ENCODE measurements at regions not wholly inside any gene's neighbourhood (a gene's known extent, or its start where the extent isn't known, plus 50 kb on each side); places are given as distances from the start of the nearest gene placed in this dataset.

DNA sequence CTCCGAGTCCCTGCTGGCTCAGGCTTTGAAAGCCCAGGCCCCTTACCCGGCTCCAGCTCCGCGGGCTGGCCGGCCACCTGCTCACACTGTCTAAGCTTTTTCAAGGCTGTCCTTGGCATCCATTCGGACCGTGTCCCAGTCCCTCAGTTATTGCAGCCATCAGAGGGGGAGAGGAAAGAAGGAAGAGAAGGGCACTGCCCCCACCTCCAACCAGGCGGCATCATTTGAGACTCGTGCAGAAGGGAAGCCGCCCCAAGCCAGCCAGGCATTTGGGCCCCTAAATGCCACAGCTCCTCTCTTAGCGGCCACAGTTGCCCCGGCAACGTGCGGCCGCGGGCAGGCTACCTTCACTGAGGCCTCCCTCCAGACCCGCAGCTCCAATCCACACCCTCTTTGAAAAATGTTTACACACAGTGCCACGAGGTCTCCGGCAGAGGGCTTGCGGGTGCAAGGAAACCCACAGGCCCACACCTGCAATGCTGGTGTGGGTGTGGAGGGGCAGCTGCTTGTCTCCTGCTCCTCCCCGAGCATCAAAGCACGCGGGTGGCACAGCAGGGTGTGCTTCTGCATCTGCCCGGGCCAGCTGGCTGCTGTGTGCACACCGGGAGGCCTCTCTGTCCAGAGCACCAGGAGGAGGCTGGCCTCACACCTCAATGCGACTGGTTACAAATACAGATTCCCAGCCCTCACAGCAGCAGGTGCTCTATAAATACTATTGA, 124.4 kb downstream of the CTTN start:
- no peak for DNase-seq

DNA sequence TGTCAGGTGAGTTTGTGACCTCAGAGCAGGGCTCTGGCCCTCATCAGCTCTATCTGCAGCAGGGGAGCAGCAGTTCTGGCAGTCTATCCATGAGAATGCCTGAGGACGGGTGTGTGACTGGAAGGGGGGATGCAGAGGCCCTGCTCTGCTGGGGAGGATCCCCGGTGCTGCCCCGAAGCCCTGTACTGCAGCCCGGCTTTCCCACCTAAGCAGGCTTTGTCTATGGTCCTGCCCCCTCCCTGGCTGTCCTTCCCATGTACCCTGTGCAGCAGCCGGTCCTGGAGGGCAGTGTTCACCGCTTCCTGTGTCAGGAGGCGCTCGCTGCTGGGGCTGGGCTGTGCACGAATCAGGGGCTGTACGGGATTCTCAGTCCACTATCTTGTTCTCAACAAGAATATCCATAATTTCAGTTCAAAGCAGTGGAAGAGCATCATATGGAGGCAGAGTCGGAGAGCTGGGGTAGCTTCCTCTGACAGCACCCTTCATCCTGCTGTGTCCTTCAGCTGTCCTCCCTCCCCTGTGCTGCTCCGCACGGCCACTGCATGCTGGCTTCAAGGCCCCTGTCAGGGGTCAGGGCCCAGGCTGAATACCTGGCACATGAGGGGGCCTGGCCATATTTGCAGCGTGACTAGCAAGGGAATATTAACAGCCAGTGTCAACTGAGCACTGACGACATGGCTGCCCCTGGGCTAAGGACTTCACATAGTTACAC, 125.2 kb downstream of the CTTN start:
- no peak for DNase-seq

DNA sequence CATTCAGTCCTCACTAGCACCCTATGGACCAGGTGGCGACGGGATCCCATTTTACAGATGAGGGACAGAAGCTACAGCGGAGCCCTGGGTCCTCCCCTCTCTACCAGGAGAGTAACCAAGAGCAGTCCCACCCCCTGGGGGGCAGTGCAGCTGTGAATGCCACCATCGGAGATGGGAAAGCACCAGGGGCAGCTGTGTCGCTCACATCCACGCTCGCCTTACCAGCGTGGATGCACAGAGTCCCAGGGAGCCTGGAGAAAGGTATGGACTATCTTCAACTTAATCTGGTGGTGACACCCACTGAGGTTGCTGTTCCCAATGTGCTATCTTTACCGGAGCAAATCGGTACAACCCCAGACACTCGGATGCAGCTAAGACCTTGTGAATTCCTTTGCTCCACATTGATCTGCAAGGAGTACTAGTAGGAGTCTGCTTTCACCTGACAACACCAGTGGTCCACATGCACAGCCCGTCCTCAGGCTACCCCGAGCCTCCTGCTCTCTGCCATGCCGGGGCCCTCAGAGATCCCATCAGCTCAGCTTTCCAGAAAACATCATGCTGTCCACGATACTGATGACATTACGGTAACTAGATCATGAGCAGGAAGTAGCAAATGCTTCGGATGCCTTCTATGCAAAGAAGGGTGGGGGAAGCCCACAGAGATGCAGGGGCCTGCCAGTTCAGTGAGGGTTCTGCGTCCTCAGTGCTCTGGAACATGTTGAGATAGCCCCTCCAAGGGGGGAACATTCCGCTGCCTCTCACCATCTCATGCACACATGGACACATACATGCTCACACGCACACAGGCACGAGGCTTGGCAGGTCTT, 126.0 kb downstream of the CTTN start:
- no peak for DNase-seq

DNA sequence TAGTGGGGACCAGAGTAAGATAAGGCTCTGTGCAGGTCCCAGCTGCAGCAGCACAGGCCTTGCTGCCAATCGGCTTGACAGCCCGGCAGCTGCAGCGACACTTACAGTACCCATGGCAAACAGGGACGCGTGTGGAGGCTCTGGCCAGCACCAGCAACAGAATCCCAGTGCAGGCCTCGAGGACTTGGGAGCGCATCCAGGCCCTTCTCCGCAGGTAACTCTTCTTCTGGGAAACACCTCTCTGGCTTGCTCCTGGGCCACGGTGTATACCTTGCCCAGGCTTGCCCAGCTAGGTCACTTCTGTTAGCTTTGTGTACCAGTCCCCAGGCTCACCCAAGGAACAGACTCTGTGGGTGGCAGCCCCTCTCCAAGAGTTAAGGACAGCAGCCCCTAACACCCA, 126.7 kb downstream of the CTTN start:
- DNase-seq: no peak

DNA sequence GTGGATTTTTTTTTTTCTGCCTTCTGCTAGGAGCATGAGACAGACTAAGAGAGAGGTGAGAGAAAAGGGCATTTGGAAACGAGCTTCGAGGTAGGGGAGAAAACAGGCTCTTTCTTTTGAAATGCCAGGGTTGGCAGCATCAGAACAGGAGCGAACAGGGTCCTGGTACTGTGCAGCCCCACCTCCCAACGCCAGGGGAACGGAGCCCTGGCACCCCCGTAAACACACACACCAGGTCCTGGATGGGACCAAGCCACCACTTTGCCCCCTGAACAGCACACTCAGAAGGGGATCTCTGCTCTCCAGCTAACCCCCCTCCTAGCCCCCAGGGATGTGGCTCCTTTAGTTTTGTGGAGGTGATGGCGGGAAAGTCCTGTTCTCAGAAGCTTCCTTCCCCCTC, 127.1 kb downstream of the CTTN start:
- DNase-seq: no peak

DNA sequence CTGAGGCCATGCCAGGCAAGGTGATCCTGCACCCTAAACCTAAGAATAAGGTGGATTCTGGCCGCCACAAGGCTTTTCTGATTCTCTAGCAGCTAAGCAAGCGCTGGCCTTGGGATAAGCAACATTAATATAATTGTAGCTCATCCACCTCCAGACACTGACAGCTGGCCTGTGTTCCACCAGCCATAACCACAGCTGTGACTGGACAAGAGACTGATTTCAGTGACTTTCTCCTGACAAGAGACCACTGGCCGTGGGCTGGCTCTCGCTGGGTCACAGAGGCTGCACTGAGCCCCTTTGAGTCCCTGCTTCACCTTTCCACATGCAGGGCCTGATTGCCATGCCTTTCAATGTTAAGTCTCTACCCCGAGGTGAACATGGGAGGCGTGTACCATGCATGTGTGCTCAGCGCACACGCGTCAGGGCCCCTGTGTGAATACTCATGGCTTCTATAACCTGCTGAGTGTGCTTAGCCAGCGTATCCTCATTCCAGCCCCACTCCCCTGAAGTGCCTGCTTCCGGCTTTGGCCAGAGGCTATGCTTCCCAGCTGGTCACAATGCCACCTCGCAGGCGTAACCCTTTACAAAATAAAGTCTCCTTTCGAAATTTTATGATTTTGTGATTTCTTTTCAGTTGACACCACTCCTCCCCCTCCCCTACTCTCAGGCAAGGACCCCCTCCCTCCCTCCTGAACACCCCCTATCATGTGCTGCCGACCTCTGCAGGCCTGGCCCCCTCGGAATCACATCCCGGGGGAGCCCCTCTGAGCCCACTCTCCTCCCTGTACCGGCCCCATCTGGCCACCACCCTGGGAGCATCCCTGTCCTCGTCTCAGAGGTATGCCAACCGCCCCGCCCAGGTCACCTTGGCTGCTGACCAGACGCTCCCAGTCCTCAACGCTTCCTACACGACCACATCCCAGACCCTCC, 128.1 kb downstream of the CTTN start:
- no peak for DNase-seq

DNA sequence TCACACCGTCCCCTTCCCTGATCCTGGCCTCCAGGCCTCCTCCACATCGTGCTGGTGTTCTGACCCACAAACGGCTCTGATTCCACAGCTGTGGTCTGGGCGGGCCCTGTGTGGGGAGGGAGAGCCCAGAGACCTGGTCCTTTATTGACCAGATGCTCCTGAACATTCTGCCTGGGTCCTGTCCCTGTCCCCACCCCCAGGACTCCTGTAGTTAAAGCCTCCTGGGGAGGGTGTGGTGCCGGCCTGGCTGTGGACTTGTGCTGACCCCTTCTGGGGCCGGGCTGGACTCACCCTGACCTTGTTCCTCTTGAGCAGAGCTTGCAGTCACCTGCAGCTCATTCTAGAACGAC, 128.7 kb downstream of the CTTN start:
- DNase-seq: no peak

DNA sequence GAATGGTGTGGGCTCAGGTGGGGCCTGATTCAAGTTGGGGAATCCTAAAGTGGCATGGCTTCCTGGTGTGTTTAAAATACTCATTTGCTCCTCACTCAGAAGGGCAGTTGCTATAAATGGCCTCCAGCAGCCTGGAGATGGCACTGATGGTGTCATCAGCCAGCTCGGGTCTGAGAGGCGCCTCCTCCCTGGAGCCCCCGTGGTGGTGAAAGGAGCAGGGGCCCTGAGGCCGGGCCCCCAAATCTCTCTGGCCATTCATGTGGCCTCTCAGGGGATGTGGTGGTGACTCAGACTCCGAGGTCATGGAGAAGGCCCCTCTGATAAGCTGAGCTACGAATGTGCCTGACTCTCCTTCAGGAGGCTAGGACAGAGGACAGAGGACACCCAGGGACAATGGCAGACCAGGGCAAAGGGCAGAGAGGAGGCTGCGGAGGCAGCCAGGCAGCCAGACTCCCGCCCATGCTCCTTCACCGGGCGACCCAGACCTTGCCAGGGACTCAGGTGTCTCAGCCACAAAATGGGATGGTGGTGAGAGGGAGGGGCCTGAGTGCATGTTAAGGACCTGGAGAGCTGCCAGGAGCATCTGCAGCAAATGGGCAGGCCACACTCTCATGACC, 129.2 kb downstream of the CTTN start:
- DNase-seq: no peak

DNA sequence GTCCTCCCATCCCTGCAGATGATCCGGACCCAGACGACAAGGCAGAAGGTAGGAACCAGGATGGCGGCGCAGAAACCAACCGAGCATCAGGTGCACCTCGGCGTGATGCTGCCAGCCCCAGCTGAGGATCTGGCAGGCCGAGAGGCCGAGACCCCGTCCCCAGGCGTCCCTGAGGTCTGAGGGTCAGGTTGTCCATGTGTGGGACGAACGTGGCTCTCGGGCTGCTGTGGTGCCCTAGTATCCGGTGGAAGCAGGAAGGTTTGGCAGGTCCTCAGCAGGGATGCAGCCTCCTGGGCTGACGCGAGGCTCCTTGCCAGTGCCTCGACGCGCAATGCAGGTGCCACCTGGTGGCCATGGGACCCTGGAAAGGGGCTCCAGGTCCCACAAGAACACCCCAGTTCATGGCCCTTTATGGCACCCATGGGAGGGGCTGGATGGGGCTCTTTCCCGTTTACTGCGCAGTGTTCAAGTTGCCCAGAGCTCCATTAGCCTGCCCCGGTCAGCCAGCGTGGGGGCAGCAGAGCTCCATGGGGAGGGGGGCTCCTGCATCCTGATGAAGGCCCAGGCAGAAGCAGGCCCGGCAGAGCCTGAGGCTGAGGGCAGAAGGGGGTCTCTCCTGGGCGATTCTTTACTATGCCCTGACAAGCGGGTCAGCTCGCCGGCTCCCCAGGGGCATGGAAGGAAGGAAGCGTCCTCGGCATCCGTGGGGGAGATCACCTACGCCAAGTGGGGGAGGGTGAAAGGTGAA, 129.9 kb downstream of the CTTN start:
- DNase-seq: no peak

DNA sequence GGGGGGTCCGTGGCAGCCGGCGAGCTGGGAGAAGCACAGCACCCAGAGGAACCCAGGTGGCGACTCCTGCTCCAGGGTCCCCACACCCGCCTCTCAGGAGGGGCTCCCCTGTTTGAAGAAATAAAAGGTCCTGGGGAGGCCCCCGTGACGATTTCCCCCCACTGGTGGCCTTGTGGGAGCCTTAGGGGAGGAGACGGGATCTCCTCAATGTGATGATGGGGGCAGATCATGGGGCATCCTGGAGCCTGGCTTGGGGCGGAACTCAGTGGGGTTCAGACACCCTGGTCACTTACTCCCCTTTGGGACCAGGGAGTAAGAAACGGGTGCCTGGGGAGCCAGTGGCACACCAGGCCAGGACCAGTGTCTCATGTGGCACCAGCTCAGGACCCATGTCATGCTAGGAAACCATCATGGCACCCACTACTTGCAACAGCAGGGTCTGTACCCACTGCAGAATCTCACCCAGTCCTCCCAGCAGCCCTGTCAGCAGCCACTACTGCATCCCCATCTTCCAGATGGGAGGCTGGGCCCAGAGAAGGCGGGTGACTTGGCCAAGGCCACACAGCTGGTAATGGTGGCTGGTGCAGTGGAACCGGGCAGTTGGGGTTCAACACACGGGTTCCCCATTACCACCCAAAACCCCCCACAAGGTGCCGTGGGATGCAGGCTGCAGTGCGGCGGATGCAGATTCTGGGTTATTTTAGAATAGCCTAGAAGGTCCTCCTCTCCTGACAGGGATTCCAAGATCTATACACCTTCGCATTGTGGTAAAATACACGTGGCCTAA, 130.7 kb downstream of the CTTN start:
- no peak for DNase-seq

DNA sequence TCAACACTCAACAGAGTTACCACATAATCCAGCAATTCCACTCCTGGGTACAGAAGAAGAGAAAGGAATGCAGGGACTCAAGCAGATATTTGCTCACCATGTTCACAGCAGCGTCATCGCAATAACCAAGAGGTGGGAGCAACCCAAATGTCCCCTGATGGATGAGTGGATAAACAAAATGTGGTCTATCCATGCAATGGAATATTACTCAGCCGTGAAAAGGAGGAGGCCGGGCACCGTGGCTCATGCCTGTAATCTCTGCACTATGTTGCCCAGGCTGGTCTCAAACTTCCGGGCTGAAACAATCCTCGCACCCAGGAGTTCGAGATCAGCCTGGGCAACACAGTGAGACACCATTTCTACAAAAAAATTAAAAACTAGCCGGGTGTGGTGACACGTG, 131.7 kb downstream of the CTTN start:
- DNase-seq: no peak

DNA sequence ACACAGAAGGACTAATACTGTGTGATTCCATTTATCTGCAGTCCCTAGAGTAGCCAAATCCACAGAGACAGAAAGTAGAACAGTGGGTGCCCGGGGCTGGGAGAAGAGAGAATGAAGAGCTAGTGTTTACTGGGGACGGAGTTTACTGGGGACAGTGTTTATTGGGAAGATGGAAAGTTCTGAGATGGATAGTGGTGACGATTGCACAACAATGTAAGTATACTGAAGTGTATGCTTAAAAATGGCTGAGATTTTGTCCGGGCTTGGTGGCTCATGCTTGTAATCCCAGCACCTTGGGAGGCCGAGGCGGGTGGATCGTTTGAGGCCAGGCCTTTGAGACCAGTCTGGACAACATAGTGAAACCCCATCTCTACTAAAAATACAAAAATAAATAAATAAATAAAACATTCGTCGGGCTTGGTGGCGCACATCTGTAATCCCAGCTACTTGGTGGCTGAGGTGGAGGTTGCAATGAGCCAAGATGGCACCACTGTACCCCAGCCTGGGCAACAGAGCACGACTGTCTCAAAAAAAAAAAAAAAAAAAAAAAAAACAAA, 132.4 kb downstream of the CTTN start:
- no peak for DNase-seq

DNA sequence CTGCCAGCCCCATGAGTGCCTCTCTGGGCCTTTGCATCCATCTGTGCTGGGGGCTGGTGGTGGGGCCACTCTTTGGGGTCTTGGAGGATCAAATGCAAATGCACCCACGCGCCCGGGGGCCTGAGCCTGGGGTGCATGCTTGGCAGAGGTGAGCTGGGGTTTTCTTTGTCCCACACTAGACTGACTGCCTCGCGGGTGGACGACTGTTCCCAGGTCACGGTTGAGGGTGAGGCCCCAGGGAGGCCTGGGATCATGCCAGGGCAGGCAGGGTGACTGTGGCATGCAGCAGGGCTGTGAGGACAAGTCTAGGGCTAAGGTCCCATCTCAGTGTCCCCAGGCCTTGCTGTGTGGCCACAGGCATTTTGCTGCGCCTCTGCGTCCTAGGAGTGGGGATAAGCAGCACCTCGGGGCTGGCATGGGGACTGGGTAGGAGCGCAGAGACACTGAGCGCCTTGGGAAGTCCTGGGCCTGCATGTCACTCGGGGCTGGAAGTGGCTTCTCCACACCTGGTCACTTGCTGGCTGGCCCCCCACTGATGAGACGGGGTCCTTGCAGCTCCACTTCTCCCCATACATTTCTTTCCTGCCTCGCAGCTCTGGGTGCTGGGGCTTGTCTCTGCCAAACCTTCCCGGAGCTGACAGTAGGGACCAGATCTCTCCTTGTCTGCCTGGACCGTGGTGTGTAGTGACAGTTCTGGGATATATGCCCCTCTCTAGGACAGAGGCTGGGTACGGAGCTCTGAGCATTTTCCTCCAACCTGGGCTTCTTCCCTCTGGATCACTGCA, 133.1 kb downstream of the CTTN start:
- peak; percentile 2 for DNase-seq

DNA sequence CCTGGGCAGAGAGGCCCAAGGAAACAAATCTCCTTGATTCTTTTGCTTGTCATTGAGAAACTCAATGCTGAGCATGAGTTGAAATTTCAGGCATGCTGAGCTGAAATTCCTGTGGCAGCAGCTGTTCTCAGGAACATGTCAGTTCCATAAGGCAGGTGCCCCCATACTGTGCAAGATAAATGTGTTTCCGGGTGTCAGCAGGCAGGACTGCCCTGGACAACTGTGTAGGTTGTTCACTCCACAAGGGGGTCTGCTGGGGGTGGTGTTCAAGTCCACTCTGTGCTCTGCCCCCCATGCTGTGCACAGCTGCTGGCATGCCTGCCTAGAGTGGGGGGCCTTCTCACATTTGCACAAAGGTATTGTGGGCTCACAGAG, 133.7 kb downstream of the CTTN start:
- DNase-seq: no peak

DNA sequence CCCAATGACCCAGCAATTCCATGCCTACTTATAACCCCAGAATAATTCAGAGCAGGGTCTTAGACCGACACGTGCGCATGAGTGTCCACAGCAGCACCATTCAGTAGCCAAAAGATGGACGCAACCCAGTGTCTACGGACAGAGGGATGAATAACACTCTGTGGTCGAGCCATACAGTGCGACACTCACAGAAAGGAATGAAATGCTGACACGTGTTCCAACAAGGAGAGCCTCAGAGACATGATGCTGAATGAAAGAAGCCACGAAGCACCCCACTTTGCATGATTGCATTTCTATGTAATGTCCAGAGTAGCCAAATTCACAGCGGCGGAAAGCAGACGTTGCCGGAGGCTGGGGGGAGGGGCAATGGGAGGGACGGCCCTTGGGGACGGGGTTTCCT, 134.4 kb downstream of the CTTN start:
- no peak for DNase-seq

DNA sequence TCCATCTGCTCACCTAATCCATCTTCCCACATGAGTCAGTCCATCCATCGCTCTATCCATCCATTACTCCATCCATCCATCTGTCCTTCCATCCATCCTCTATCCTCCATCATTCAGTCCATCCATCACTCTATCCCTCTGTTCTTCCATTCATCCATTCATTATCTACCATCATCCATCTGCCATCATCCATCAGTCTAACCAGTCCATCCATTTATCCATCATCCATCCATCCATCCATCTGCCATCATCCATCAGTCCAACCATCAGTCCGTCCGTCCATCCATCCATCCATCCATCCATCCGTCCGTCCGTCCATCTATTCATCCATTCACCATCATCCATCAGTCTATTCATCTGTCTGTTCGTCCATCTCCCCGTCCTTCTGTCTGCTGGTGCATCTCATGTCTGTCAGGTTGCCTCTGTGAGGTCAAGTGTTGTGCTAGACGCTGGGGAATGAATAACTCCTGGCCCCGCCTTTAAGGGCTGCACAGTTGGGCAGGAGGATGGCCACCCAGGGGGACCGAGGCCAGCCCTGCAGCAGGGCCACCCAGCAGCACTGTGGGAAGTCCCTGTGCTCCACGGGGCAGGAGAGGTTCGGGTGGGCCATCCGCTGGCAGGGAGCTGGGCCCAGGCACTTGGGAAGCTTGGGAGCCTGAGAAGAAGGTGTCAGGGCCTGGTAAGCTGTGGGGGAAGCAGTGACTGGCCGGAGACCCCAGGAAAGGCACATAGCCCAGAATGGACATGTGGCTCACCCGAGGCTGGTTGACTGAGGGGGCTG, 137.1 kb downstream of the CTTN start:
- DNase-seq: peak; percentile 8

DNA sequence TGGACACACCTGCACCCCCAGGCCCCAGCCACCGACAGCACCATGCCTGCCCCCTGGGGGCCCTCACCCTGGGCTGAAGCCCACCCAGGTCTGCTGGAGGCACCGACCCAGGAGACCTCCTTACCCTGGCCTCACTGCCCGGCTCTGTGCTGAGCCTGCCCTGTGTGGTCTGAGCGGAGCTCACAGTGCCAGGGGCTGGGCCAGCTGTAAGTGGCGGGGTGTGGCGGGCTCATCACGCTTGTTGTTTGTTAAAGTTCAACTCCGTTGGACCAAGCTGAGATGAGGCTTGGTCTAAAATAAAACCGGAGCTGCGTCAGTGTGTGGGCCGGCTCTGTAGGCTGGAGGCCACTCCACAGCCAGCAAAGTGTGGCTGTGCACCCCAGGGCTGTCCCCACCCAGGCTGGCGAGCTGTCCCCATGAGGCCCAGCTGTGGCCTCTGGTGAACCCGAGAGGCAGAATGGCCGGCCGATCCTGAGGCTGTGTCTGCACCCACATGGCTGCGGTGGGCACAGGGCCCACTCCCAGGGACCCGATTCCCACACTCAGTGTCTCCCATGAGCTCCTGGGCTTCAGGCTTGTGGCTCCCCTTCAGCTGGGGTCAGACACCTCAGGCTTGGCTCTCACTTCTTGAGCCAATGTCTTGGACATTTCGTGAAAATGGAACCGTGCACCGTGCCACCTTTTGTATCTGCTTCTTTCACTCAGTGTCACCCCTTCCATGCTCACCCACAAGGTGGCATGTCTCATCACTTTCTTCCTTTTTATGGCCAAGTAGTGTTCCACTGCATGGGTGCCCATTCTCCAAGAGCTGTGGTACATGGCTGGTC, 137.9 kb downstream of the CTTN start:
- peak; percentile 8 for DNase-seq
